Upper lobe of right lung (tissue), 1 donor: ENCODE measurements at regions not wholly inside any gene's neighbourhood (a gene's known extent, or its start where the extent isn't known, plus 50 kb on each side); places are given as distances from the start of the nearest gene placed in this dataset.

Experiments used
- ATAC-seq: fragments of 200-7000 bp; cut with Tn5 transposase; one replicate; pipeline ENCODE4 v1.9.1; 2020; ENCODE audit warnings: mild to moderate bottlenecking, moderate library complexity
- DNase-seq: peaks from one replicate; pipeline ENCODE4 v3.0.0-alpha.2; 2020
- H3K27ac ChIP-seq: fragments of 200-600 bp; one replicate; pipeline ENCODE4 v1.8.0; 2022
- H3K27me3 ChIP-seq: fragments of 200-600 bp; one replicate; pipeline ENCODE4 v1.8.0; 2022; ENCODE audit warnings: mild to moderate bottlenecking
- H3K36me3 ChIP-seq: fragments of 200-600 bp; one replicate; pipeline ENCODE4 v1.8.0; 2022
- H3K4me1 ChIP-seq: fragments of 200-600 bp; one replicate; pipeline ENCODE4 v1.8.0; 2022
- H3K4me3 ChIP-seq: fragments of 200-600 bp; one replicate; pipeline ENCODE4 v1.8.0; 2022; ENCODE audit warnings: mild to moderate bottlenecking
- H3K9me3 ChIP-seq: fragments of 200-600 bp; one replicate; pipeline ENCODE4 v1.8.0; 2022
- intact Hi-C: fragments of 100-400 bp; cut with DNase I; formaldehyde crosslinking; loops from one replicate; pipeline ENCODE4 v1.11.0; 2022
- TF ChIP-seq, protein P1 (sequence below): fragments of 200-600 bp; IDR thresholded peaks from one replicate; pipeline ENCODE4 v1.8.0; 2022; ENCODE audit warnings: antibody characterized with exemption
- donor health status: DM: no; HTN: yes; CAD: no; lungs with severe emphysema.

DNA sequence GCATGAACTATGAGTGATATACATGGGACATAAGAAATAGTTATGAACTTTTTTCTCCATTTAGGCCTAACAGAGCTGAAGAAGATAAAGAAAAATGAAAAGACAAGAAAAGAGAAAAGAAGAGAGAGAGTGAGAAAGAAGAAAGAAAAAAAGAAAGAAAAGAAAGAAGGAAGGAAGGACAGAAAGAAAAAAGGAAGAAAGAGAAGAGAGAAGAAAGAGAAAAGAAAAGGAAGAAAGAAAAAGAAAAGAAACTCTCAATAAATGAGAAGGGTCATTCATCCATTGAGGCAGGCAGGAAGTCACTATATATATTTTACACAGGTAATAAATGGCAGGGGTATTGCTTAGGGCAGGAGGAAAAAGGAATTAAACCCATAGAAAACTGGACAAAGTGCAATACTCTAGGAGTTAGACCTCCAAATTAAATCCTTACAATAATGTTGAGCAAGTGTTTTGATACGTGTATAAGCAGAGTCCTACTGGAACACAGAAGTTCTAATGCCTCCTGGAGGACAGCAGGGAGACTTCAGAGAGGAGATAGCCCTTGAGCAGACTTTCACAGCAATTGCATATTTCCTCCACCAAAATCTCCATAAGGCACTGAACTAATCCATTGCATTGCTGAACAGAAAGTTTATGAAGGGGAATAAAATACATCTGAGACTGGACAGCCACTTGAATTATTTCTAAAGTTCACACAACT, 86.4 kb upstream of the TENT5A start:
- H3K27ac ChIP-seq = no peak overlapping the region
- H3K36me3 ChIP-seq = no peaks in the 10 kb centered on the region
- H3K4me3 ChIP-seq = no peak overlapping the region
- no peaks in the 10 kb centered on the region for H3K4me1 ChIP-seq
- TF ChIP-seq, protein P1, sequence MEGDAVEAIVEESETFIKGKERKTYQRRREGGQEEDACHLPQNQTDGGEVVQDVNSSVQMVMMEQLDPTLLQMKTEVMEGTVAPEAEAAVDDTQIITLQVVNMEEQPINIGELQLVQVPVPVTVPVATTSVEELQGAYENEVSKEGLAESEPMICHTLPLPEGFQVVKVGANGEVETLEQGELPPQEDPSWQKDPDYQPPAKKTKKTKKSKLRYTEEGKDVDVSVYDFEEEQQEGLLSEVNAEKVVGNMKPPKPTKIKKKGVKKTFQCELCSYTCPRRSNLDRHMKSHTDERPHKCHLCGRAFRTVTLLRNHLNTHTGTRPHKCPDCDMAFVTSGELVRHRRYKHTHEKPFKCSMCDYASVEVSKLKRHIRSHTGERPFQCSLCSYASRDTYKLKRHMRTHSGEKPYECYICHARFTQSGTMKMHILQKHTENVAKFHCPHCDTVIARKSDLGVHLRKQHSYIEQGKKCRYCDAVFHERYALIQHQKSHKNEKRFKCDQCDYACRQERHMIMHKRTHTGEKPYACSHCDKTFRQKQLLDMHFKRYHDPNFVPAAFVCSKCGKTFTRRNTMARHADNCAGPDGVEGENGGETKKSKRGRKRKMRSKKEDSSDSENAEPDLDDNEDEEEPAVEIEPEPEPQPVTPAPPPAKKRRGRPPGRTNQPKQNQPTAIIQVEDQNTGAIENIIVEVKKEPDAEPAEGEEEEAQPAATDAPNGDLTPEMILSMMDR = peak; percentile 10
- H3K27me3 ChIP-seq = no peaks in the 10 kb centered on the region
- DNase-seq (no peak), ATAC-seq (peak; percentile 82)
- intact Hi-C loops = no loop called here
- H3K9me3 ChIP-seq = no peaks in the 10 kb centered on the region

DNA sequence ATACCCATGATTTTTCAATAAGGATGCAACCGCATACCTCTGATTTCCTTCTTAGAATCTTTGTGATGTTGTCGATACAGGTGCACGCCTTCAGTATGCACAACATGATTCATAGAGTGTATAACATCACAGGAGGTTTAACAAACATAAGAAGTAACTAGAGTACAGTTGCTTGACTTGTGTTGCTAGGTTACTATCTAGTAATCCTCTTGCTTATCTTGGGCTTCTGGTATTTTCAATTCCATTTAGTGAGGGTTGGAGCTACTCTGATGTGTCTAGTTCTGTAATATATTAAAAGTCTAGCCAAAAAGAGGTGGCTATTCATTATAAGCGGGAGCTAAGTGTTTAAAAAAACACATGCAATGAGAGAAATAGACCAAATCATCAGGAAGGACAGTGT, 85.5 kb upstream of the TENT5A start:
- Histone ChIP-seq H3K4me3 (no peak overlapping the region), H3K36me3 (no peaks in the 10 kb centered on the region)
- no peak for DNase-seq

DNA sequence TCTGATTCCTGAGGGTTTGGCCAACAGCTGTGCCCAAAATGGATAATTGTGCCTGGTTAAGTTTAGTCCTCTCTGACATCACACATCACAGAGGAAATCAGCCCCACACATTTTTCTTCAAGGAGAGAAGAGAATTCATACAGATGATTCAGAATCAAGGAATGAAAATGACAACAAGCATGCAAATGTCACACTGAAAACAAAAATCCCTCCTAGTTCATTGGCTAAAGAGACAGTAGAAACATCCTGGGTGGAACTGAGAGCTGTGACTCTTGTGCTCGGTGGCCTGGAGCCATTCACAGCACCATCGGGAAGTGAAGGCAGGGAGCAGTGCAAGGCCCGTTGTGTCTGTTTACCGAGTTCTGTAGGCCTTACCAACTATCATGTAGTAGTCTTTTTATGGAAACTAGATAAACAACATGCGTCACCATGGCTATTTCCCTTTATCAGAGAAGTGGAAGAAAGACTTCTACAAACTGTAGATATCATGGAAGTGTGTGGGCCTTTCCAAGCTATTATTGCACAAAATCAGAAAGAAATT, 81.7 kb upstream of the TENT5A start:
- no peak for ATAC-seq
- Histone ChIP-seq H3K9me3 (no peaks in the 10 kb centered on the region), H3K4me1 (no peaks in the 10 kb centered on the region), H3K36me3 (no peaks in the 10 kb centered on the region), H3K4me3 (no peak overlapping the region), H3K27me3 (no peaks in the 10 kb centered on the region), H3K27ac (no peak overlapping the region)
- DNase-seq = no peak
- intact Hi-C loops = no loop called here
- TF ChIP-seq, protein P1 = no peak

More for the DNA sequence above, 85.5 kb upstream of the TENT5A start:
- no peaks in the 10 kb centered on the region for H3K9me3 ChIP-seq
- peak; percentile 86 for ATAC-seq
- TF ChIP-seq, protein P1 = no peak
- intact Hi-C loops = no loop called here
- H3K27me3 ChIP-seq = no peaks in the 10 kb centered on the region
- no peaks in the 10 kb centered on the region for H3K4me1 ChIP-seq
- H3K27ac ChIP-seq = no peak overlapping the region

DNA sequence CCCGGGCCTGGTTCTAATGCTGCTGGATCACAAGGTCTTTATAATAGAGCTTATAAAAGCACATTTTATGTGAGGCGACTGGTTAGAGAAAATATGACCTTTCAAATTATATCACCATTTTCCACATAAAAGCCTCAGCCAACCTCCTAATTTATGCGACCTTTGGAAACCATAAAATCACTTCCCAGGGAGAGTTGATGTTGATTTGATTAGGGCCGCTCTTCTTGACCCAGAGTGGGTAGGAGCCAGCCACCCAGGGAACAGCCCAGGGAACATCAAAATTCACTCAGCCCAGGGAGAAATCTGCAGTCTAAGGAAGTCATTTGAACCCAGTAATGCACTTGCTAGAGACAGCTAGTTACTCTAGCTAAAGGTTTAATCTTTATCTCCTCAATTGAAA, 79.8 kb upstream of the TENT5A start:
- intact Hi-C loops = no loop called here
- no peak overlapping the region for H3K27ac ChIP-seq
- ATAC-seq (no peak), DNase-seq (no peak)
- H3K27me3 ChIP-seq = no peaks in the 10 kb centered on the region
- H3K36me3 ChIP-seq = no peaks in the 10 kb centered on the region
- no peaks in the 10 kb centered on the region for H3K4me1 ChIP-seq
- TF ChIP-seq, protein P1 = no peak
- H3K9me3 ChIP-seq = no peaks in the 10 kb centered on the region
- H3K4me3 ChIP-seq = no peak overlapping the region

DNA sequence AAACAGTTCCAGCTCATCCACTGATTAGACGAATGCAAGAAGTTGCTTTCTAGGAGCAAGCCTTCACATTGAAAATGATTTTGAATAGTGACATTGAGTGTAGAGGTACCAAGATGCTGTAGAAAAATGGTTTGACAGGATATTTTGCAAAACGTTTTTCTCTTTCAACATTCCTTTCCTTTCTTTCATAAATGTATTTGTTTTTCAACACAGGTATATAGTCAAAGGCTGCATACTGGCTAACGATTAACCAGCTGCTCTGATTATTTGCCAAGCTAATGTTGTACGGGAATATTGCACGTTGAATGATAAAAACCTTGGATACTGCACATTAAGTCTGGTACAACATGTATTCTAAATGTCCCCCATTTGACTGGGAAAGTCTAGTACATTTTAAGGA, 78.8 kb upstream of the TENT5A start:
- no peaks in the 10 kb centered on the region for H3K9me3 ChIP-seq
- ATAC-seq = no peak
- H3K4me1 ChIP-seq = no peaks in the 10 kb centered on the region
- intact Hi-C loops = no loop called here
- H3K27ac ChIP-seq = no peak overlapping the region
- no peaks in the 10 kb centered on the region for H3K27me3 ChIP-seq
- H3K4me3 ChIP-seq = no peak overlapping the region
- H3K36me3 ChIP-seq = no peaks in the 10 kb centered on the region
- TF ChIP-seq, protein P1 = no peak
- no peak for DNase-seq
